AG04449 (cell line): ENCODE measurements at regions not wholly inside any gene's neighbourhood (a gene's known extent, or its start where the extent isn't known, plus 50 kb on each side); places are given as distances from the start of the nearest gene placed in this dataset.

Experiments
- CTCF ChIA-PET: fragments of 350-600 bp; formaldehyde crosslinking; extraction: SDS; loops from one replicate; lab custom pipeline; 2021; ENCODE audit warnings: antibody characterized with exemption; lab: Yijun Ruan, JAX
- POLR2A ChIA-PET: fragments of 400-600, 350-600 bp; formaldehyde crosslinking; extraction: SDS; loops from one replicate; lab custom pipeline; 2020; ENCODE audit warnings: antibody characterized with exemption, inconsistent platforms; lab: Yijun Ruan, JAX
- DNase-seq: peaks from one replicate; pipeline ENCODE4 v3.0.0-alpha.2; 2010; ENCODE audit warnings: low read depth, low spot score
- H3K4me3 ChIP-seq: 2 replicates; pipeline ENCODE4 v1.5.1; 2011; ENCODE audit warnings: low read depth, mild to moderate bottlenecking, control low read depth, low read length
- TF ChIP-seq, protein P1 (sequence below): IDR thresholded peaks from one replicate; pipeline ENCODE4 v1.5.1; 2011; ENCODE audit warnings: mild to moderate bottlenecking, moderate library complexity, low read length, control low read depth, inconsistent platforms; ENCODE audit not compliant: insufficient read depth; ENCODE audit errors: missing control alignments

DNA sequence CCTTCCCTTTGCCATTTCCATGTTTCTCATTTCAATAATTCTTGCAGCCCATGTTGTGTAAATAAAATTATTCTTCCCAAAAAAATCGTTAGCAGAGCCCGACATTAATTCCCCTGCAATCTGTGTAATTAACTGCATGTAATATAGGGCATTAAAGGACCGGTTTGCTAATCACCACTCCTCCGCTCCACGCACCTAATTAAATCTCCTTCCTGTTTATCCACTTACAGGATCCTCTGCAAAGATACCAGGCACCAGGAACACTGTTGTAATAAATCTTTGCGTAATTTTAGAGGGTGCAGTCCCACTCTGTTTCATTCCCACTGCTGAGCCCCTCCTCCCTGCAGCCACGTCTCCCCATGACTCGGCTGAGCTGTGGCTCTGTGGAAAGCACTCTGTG is 105.0 kb upstream of the PPP1R26 start:
- no peak overlapping the region for H3K4me3 ChIP-seq
- CTCF ChIA-PET: no interaction called here
- DNase-seq: no peak
- POLR2A ChIA-PET: no interaction called here
- TF ChIP-seq, protein P1, sequence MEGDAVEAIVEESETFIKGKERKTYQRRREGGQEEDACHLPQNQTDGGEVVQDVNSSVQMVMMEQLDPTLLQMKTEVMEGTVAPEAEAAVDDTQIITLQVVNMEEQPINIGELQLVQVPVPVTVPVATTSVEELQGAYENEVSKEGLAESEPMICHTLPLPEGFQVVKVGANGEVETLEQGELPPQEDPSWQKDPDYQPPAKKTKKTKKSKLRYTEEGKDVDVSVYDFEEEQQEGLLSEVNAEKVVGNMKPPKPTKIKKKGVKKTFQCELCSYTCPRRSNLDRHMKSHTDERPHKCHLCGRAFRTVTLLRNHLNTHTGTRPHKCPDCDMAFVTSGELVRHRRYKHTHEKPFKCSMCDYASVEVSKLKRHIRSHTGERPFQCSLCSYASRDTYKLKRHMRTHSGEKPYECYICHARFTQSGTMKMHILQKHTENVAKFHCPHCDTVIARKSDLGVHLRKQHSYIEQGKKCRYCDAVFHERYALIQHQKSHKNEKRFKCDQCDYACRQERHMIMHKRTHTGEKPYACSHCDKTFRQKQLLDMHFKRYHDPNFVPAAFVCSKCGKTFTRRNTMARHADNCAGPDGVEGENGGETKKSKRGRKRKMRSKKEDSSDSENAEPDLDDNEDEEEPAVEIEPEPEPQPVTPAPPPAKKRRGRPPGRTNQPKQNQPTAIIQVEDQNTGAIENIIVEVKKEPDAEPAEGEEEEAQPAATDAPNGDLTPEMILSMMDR: no peak

DNA sequence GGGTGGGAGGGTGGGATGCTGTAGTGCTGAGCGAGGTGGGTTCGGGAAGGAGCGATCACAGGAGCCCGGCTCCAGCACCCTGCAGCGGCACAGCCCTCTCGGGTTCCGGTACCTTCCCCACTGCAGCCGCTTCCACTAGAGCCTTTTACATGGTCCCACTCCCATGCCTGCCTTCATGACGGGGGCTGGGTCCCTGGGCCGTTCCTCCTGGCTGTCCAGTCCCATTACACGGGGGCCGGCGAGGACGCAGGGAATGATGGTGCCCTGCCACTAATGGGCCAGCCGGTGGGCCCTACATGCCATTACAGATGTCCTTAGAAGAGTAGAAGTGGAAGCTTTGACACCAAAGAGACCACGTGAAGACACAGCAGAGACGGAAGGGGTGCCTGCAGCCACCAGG is 104.6 kb upstream of the PPP1R26 start:
- DNase-seq: no peak
- no peak overlapping the region for H3K4me3 ChIP-seq
- ChIA-PET POLR2A (no interaction called here), CTCF (no interaction called here)
- TF ChIP-seq, protein P1: no peak

DNA sequence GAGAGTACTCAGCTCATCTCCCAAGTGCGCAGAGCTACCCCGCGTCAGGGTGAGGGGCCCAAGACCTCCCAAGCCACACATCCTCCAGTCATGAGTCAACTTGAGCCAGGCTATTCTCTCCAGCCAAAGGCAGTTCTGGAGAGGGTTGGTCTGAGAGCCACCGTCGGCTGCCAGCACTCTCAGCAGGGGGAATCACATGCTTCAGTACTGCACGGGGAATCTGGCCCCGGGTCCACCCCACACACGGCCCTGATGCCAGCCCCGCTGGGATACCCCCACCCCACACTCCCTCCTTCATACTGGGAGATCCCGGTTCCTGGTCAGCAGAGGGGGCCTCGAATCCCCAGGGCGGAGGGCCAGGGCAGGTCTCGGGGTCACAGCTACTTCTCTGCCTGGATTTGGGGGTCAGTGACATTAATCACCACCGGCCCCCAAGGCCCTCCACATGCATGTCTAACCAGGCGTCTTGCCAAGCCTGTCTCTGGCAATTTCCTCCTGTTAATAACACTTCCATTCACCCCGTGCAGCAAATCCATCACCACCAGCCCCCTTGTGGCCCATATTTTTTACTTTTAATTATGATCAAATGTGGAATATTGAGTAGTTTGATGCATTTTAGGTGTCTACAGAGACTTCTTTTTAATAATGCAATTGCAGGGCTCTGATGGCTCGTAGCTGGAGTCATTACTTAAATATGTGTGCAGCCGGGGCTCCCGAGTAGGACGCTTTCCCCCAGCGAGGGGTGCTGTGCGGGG is 102.9 kb upstream of the PPP1R26 start:
- DNase-seq: no peak
- CTCF ChIA-PET: no interaction called here
- POLR2A ChIA-PET: no interaction called here

DNA sequence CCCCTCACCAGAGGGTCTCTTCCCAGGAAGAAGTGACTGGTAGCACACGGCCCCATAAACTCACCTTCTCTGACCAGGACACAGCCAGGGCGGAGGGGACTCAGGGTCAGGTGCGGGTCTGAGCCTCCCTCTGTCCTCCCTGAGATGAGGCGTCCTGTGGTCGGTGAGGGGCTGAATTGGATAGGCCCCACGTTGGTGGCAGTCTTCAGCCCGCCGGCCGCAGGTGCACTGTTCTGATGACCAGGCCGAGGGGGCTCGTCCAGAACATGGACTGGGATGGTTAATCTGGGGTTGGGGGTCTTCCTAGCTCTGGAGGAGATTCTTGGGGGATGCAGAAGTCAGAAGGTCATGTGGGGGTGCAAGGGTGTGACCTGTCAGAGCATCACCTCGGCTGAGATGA is 102.2 kb upstream of the PPP1R26 start:
- no peak for DNase-seq
- ChIA-PET POLR2A (no interaction called here), CTCF (no interaction called here)
- TF ChIP-seq, protein P1: no peak
- no peak overlapping the region for H3K4me3 ChIP-seq

More for the DNA sequence above, 102.9 kb upstream of the PPP1R26 start:
- TF ChIP-seq, protein P1: no peak
- no peak overlapping the region for H3K4me3 ChIP-seq

DNA sequence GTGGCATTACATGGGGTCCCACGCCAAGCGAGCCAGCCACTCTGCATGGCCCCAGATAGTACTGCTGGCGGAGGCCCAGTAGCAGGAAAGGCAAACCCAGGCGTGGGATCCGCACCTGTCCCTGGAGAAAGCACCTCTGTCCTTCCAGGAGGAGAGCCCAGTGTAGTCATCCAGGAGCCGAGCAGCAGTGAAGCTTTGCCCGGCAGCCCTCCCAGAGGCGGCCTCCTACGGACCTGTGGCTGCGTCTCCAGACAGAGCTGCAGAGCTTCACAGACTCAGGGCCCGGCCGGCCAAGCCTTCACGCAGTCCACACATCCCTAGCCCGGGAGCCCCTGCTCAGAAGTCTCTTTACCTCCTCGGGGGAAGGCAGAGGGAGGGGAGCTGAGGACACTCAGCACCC is 100.8 kb upstream of the PPP1R26 start:
- TF ChIP-seq, protein P1: no peak
- ChIA-PET CTCF (no interaction called here), POLR2A (no interaction called here)
- no peak overlapping the region for H3K4me3 ChIP-seq
- DNase-seq: no peak

DNA sequence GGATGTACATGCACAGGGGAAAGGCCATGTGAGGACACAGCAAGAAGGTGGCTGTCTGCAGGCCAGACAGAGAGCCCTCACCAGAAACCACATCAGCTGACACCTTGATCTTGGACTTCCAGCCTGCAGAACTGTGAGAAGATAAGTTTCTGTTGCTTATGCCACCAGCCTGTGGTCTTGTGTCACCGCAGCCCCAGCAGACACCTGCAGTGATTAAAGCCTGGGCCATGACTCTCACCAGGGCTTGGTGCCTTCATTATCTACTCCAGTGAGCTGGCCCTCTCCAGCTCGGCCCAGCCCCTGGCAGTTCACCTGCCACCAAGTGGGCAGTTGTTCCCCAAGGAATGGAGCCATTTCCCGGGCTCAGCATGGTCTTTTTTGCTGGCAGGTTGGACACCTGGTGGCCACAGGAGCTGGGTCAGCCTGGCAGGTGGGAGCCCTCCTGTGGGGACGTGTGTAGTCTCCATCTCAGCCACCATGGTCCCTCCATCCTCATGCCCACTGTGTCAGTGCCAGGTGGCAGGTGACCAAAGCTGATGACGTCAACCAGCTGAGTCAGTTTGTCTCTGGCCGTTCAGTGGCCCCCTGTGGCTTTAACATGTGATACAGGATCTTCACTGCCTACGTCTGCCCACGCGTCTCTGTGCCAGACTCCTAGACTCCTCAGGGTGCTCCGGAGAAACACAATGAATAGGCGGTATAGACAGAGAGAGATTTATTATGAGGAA is 99.9 kb upstream of the PPP1R26 start:
- DNase-seq: no peak
- TF ChIP-seq, protein P1: no peak
- CTCF ChIA-PET: no interaction called here
- H3K4me3 ChIP-seq: no peak overlapping the region
- POLR2A ChIA-PET: no interaction called here
